ENCODE measurements at regions not wholly inside any gene's neighbourhood (a gene's known extent, or its start where the extent isn't known, plus 50 kb on each side); places are given as distances from the start of the nearest gene placed in this dataset.

DNA sequence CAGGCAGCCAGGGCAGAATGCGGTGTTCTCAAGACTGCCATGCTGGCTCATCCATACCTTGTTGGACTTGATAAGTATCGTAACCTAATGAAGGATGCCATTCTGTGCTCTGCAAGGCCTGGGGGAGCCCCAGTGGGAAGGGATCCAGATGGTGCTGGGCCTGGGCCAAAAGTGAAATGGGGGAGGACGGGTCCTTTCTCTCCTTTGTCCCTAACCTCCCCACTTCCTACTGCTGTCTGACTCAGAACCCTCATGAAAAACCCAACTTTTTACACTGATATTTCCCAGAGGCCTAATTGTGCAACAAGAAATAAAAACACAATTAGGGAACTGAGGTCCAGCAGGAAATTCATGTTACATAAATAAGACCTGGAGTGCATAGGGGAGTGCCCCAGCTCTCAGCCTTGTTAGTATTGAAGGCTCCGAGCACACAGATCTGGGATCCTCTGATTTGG, 193.7 kb upstream of the SVIL start:
- Histone ChIP-seq H3K36me3 (ENCODE audit: control insufficient read depth, insufficient read depth, low read length) (no peaks in the 10 kb centered on the region), H3K4me3 (ENCODE audit: low read depth, low read length) (no peak overlapping the region), H3K27me3 (ENCODE audit: control insufficient read depth, insufficient read depth, low read length) (no peaks in the 10 kb centered on the region)
- TF ChIP-seq, protein P1, sequence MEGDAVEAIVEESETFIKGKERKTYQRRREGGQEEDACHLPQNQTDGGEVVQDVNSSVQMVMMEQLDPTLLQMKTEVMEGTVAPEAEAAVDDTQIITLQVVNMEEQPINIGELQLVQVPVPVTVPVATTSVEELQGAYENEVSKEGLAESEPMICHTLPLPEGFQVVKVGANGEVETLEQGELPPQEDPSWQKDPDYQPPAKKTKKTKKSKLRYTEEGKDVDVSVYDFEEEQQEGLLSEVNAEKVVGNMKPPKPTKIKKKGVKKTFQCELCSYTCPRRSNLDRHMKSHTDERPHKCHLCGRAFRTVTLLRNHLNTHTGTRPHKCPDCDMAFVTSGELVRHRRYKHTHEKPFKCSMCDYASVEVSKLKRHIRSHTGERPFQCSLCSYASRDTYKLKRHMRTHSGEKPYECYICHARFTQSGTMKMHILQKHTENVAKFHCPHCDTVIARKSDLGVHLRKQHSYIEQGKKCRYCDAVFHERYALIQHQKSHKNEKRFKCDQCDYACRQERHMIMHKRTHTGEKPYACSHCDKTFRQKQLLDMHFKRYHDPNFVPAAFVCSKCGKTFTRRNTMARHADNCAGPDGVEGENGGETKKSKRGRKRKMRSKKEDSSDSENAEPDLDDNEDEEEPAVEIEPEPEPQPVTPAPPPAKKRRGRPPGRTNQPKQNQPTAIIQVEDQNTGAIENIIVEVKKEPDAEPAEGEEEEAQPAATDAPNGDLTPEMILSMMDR (IDR thresholded peaks at IDR 0.05; ENCODE audit: insufficient read depth, low read length, poor library complexity, severe bottlenecking), result no peak
- no peak for DNase-seq (ENCODE audit: low read depth)

GRCh38 chr10:29827512-29827911, 192.7 kb upstream of the SVIL start:
- H3K36me3 ChIP-seq (ENCODE audit: control insufficient read depth, insufficient read depth, low read length), result no peaks in the 10 kb centered on the region
- TF ChIP-seq, protein P1 (IDR thresholded peaks at IDR 0.05; ENCODE audit: insufficient read depth, low read length, poor library complexity, severe bottlenecking), result no peak
- no peaks in the 10 kb centered on the region for H3K27me3 ChIP-seq (ENCODE audit: control insufficient read depth, insufficient read depth, low read length)
- no peak for DNase-seq (ENCODE audit: low read depth)
- no peak overlapping the region for H3K4me3 ChIP-seq (ENCODE audit: low read depth, low read length)

- Histone ChIP-seq H3K27me3 (ENCODE audit: control insufficient read depth, insufficient read depth, low read length) (no peaks in the 10 kb centered on the region), H3K36me3 (ENCODE audit: control insufficient read depth, insufficient read depth, low read length) (no peaks in the 10 kb centered on the region), H3K4me3 (ENCODE audit: low read depth, low read length) (no peak overlapping the region)
- TF ChIP-seq, protein P1 (IDR thresholded peaks at IDR 0.05; ENCODE audit: insufficient read depth, low read length, poor library complexity, severe bottlenecking), result no peak
- DNase-seq (ENCODE audit: low read depth), result no peak
These were observed 192.2 kb upstream of the SVIL start for GRCh38 chr10:29826801-29827450.

DNA sequence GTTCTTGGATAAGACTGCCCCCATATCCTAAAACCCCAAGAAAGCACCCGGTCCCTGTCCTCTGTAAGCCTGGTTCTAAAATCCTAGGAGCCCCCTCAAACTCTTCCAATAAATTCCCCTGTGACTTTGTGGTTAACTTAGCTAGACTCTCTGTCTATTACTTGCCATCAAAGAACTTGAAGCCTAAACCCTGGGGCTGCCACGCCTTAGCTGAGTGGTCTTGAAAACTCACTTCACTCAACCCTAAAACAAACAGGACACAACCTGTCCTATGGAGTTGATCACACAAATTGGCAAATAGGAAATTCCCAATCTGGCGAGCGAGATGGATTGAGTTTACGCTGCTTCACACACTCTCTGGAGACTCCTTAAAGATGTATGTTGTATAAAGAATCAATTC, 191.4 kb upstream of the SVIL start:
- no peak for DNase-seq (ENCODE audit: low read depth)
- Histone ChIP-seq H3K4me3 (ENCODE audit: low read depth, low read length) (no peak overlapping the region), H3K36me3 (ENCODE audit: control insufficient read depth, insufficient read depth, low read length) (no peaks in the 10 kb centered on the region), H3K27me3 (ENCODE audit: control insufficient read depth, insufficient read depth, low read length) (no peaks in the 10 kb centered on the region)
- TF ChIP-seq, protein P1 (IDR thresholded peaks at IDR 0.05; ENCODE audit: insufficient read depth, low read length, poor library complexity, severe bottlenecking), result no peak

GRCh38 chr10:29823553-29824080, 188.8 kb upstream of the SVIL start:
- Histone ChIP-seq H3K36me3 (ENCODE audit: control insufficient read depth, insufficient read depth, low read length) (no peaks in the 10 kb centered on the region), H3K4me3 (ENCODE audit: low read depth, low read length) (no peak overlapping the region), H3K27me3 (ENCODE audit: control insufficient read depth, insufficient read depth, low read length) (no peaks in the 10 kb centered on the region)
- TF ChIP-seq, protein P1 (IDR thresholded peaks at IDR 0.05; ENCODE audit: insufficient read depth, low read length, poor library complexity, severe bottlenecking), result no peak
- DNase-seq (ENCODE audit: low read depth), result no peak

Measured in kidney epithelial cell (primary cell).